AG09319 (cell line): ENCODE measurements at regions not wholly inside any gene's neighbourhood (a gene's known extent, or its start where the extent isn't known, plus 50 kb on each side); places are given as distances from the start of the nearest gene placed in this dataset.

Experiments used
- DNase-seq: peaks from one replicate; pipeline ENCODE4 v3.0.0-alpha.2; 2010; ENCODE audit warnings: low read depth; ENCODE audit errors: extremely low read depth
- TF ChIP-seq, protein P1 (sequence below): IDR thresholded peaks from 2 replicates; pipeline ENCODE4 v1.5.1; 2011; ENCODE audit warnings: low read depth, mild to moderate bottlenecking, inconsistent platforms, low read length, moderate library complexity

DNA sequence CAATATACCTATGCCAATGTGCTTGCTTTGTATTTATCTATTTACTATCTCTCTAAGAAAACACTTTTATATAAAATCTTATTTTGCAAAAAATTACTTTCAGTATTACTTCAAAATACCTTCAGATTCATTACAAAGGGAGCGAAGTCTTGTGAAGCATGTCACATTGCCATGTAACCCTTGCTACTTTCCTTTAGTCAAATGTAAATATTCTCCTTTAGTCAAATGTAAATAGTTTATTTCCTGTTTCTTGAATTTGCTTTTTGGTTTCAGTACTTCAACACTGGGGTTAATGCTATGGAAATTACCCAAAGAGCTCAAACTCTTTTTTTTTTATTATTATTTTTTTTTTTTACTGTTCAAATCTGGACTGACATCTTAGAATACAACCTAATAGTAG, 383.3 kb downstream of the GRXCR1 start:
- TF ChIP-seq, protein P1, sequence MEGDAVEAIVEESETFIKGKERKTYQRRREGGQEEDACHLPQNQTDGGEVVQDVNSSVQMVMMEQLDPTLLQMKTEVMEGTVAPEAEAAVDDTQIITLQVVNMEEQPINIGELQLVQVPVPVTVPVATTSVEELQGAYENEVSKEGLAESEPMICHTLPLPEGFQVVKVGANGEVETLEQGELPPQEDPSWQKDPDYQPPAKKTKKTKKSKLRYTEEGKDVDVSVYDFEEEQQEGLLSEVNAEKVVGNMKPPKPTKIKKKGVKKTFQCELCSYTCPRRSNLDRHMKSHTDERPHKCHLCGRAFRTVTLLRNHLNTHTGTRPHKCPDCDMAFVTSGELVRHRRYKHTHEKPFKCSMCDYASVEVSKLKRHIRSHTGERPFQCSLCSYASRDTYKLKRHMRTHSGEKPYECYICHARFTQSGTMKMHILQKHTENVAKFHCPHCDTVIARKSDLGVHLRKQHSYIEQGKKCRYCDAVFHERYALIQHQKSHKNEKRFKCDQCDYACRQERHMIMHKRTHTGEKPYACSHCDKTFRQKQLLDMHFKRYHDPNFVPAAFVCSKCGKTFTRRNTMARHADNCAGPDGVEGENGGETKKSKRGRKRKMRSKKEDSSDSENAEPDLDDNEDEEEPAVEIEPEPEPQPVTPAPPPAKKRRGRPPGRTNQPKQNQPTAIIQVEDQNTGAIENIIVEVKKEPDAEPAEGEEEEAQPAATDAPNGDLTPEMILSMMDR: no peak
- no peak for DNase-seq

DNA sequence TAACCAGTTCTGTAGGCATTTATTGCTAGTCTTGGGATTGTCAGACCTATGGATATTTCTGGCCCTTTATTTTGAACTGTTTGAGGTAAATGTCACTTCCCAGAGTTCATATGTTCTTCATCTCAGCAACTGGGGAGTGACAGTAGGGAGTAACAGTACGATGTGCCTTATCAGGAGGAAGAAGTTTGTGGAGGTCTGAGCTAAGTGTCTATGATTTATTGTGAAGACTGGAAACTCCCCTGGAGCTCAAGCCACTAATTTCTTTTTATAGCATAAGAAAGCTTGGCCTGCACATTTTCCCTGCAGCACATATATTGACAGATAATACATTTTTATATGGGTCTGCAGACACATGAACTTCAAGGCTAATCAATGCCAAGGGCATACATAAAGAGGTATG, 383.8 kb downstream of the GRXCR1 start:
- no peak for DNase-seq
- TF ChIP-seq, protein P1: no peak

DNA sequence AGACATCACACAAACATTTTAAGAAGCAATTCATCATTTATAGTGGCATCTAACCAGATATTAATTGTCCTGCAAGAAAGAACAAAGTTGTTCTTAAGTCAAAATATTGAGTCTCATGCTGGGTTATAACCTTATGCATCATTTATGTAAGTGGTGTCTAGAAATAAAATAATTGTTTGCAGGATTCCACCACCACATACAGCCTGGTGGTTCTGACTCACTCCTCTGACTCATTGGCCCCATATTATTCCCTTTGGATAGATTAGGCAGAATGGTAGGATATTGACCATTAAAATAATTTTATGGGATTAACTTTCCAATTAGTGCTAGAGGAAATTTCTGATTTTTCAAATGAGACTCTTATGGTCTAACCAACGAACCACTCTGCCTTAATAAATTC, 384.5 kb downstream of the GRXCR1 start:
- TF ChIP-seq, protein P1: no peak
- DNase-seq: no peak

DNA sequence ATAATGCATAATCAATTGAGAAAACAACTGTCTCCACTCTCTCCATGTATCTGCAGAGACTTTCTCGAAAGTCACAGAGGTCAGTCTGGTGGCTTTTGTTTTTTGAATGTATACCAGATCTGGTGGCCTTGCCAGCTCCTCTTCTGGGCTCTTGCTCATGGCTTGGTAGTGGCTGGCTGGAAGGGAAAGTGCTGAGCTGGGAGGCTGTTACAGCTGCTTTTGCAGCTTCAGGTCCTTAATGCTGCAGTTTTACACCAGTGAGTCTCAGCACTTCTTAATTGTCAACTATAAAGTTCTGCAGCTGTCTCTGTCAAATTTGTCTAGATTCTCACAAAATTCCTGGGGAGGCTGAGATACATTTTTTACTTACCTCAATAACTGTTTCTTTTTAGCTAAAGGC, 390.0 kb downstream of the GRXCR1 start:
- TF ChIP-seq, protein P1: no peak
- no peak for DNase-seq

DNA sequence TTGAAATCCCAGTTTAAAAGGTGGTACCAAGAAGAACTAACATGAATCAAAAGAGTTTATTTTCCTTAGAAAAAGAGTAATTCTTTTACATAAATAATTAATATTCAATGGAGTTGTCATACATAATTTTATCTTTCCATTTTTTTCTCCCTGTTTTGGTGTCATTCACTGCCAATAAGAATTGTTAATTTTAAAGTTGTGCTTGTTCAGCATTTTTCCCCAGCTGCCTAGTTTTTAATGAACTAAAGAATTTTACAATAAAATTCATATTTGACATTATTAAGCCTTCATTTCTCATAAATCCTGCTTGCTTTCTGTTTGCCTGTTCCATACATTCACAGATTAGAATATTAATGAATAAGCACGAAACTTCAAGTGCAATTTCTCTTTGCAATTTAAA, 393.6 kb downstream of the GRXCR1 start:
- TF ChIP-seq, protein P1: no peak

DNA sequence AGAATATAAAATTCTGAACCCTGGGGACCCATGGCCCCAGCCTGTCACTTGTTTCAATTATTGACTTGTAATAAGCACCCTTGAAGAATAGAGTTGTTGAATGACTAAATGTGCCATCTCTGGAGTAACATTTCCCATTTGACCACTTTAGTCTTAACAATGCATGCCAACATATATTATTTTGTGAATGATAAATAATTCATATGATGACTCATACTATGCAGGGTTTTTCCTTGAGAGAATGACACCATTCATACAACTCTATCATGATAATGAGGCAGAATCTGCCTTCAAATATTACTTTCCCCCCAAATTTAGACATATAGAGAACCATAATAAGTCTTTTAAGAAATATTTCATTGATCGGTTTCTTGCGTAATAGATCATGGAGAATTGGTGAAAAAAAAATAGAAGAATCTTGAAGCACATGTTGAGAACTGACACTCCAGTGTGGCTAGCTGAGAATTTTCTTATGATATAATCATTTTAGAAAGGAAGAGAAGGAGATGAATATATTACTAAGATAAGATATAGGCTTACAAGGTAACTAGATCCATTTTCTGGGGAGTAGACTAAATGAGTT, 404.5 kb downstream of the GRXCR1 start:
- TF ChIP-seq, protein P1: no peak
- DNase-seq: no peak

More for the DNA sequence above, 393.6 kb downstream of the GRXCR1 start:
- no peak for DNase-seq

DNA sequence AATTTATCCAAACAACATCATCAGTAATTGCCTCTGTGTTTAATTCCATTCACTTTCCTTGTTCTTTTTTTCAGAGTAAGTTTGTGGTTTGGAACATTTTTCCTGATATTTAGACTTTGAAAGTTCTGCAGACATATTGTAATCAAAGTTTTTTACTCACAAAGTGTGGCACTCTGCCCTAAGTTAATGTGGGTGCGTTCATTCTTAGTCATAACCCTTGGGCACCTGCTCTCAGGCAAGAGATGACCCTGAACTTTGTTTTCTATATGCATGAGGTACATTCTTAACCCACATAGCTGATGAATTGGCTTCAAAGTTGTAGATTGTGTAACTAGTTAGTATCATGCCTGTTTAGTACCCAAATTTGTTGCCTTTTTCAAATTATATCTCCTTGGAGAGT, 424.3 kb downstream of the GRXCR1 start:
- no peak for DNase-seq

More for the DNA sequence above, 424.3 kb downstream of the GRXCR1 start:
- TF ChIP-seq, protein P1: no peak
